ENCODE measurements at regions not wholly inside any gene's neighbourhood (a gene's known extent, or its start where the extent isn't known, plus 50 kb on each side); places are given as distances from the start of the nearest gene placed in this dataset.

DNA sequence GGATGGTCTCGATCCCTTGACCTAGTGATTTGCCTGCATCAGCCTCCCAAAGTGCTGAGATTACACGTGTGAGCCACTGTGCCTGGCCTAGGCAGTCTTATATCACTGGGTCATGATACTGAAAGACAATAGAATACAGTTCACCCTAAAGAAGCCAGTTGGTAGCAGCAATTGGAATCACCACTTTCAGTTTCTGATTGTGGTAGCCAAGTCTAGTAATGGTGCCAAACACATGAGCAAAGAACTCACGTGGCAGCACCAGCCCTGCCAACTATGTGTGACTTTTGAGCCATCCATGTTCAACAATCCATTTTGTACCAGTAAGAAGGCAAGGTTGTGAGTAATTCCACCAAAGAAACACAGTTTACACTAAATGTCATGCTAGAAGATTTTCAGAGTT is 548.4 kb downstream of the KLHL13 start:
- TF ChIP-seq, protein P1, sequence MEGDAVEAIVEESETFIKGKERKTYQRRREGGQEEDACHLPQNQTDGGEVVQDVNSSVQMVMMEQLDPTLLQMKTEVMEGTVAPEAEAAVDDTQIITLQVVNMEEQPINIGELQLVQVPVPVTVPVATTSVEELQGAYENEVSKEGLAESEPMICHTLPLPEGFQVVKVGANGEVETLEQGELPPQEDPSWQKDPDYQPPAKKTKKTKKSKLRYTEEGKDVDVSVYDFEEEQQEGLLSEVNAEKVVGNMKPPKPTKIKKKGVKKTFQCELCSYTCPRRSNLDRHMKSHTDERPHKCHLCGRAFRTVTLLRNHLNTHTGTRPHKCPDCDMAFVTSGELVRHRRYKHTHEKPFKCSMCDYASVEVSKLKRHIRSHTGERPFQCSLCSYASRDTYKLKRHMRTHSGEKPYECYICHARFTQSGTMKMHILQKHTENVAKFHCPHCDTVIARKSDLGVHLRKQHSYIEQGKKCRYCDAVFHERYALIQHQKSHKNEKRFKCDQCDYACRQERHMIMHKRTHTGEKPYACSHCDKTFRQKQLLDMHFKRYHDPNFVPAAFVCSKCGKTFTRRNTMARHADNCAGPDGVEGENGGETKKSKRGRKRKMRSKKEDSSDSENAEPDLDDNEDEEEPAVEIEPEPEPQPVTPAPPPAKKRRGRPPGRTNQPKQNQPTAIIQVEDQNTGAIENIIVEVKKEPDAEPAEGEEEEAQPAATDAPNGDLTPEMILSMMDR (IDR thresholded peaks at IDR 0.05; ENCODE audit: insufficient read depth, low read depth, low read length): no peak
- no peak for TF ChIP-seq EZH2 (IDR thresholded peaks at IDR 0.05; ENCODE audit: insufficient read depth, low read length)
